IPS DF 6.9 (cell line): ENCODE measurements at regions not wholly inside any gene's neighbourhood (a gene's known extent, or its start where the extent isn't known, plus 50 kb on each side); places are given as distances from the start of the nearest gene placed in this dataset.
"Not testable (repeated sequence)": the region's sequence is repeated elsewhere in the genome, so short reads cannot be mapped to it uniquely, and the experiment has no call there.

ENCODE experiments used
- DNase-seq: peaks from one replicate; pipeline ENCODE4 v3.0.0-alpha.2; 2013; ENCODE audit warnings: low read depth, low spot score
- H3K27ac ChIP-seq: one replicate; pipeline ENCODE4 v1.5.1; 2013; ENCODE audit warnings: low read length, control low read depth
- H3K27me3 ChIP-seq: 2 replicates; pipeline ENCODE4 v1.6.1; 2013; ENCODE audit warnings: mild to moderate bottlenecking, low read length; ENCODE audit not compliant: control insufficient read depth, insufficient read depth
- H3K36me3 ChIP-seq: 2 replicates; pipeline ENCODE4 v1.6.1; 2013; ENCODE audit warnings: low read length; ENCODE audit not compliant: control insufficient read depth, insufficient read depth
- H3K4me1 ChIP-seq: 2 replicates; pipeline ENCODE4 v1.6.1; 2013; ENCODE audit warnings: low read length; ENCODE audit not compliant: control insufficient read depth, insufficient read depth
- H3K4me3 ChIP-seq: 2 replicates; pipeline ENCODE4 v1.5.1; 2013; ENCODE audit warnings: mild to moderate bottlenecking, low read length
- H3K9me3 ChIP-seq: 2 replicates; pipeline ENCODE4 v1.6.1; 2013; ENCODE audit warnings: low read length, inconsistent platforms; ENCODE audit not compliant: control insufficient read depth, insufficient read depth
- WGBS: extraction: QIAGEN DNeasy Blood & Tissue Kit; methylation state at CpG from one replicate; pipeline ENCODE4 v1.1.7; 2013; ENCODE audit warnings: mixed read lengths, missing lambda C conversion rate; ENCODE audit not compliant: insufficient read length, insufficient coverage; 5-methylcytosine and 5-hydroxymethylcytosine counted together

DNA sequence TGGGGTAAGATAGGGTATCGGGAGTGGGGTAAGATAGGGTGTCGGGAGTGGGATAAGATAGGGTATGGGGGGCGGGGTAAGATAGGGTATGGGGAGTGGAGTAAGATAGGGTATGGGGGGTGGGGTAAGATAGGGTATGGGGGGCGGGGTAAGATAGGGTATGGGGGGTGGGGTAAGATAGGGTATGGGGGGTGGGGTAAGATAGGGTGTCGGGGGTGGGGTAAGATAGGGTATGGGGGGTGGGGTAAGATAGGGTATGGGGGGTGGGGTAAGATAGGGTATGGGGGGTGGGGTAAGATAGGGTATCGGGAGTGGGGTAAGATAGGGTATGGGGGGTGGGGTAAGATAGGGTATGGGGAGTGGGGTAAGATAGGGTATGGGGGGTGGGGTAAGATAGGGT is 269.5 kb downstream of the TCERG1L start:
- H3K27me3 ChIP-seq, H3K27ac ChIP-seq, H3K4me3 ChIP-seq, H3K36me3 ChIP-seq, H3K4me1 ChIP-seq, DNase-seq: not testable (repeated sequence)
- H3K9me3 ChIP-seq = peaks cover 15% of the 10 kb centered on the region
- WGBS = 100% methylated on average over 2 of the region's 6 CpGs
